ENCODE measurements at regions not wholly inside any gene's neighbourhood (a gene's known extent, or its start where the extent isn't known, plus 50 kb on each side); places are given as distances from the start of the nearest gene placed in this dataset.

DNA sequence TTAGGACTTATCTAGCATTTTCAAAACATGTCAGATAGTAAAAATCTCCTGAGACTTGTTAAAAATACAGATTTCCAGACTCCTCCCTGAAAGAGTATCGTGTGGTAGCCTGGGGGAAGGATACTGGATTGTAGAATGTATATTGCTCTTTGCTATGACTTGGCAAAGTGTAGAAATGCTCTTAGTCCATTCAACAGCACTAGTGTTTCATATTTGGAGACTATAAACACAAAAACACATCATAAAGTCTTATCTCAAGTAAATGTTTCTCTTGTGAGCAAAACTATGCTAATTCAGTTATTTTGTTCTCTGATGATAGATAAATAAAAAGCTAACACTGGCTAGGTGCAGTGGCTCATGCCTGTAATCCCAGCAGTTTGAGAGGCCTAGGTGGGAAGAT is 137.5 kb upstream of the PRPS1L1 start:
- ATAC-seq (no peak), DNase-seq (no peak)
- intact Hi-C loops (cut with DNase I), result no loop called here
- TF ChIP-seq POLR2A (IDR thresholded peaks at IDR 0.05), result no peak
- no peak for TF ChIP-seq CTCF (IDR thresholded peaks at IDR 0.05)
- Histone ChIP-seq H3K4me1 (no peaks in the 10 kb centered on the region), H3K27ac (no peak overlapping the region), H3K4me3 (no peak overlapping the region), H3K36me3 (no peaks in the 10 kb centered on the region), H3K27me3 (no peaks in the 10 kb centered on the region), H3K9me3 (no peaks in the 10 kb centered on the region)
- WGBS (ENCODE audit: insufficient coverage, low coverage, low lambda C conversion rate, missing lambda C conversion rate), result 33% methylated on average over 1 of the region's 1 CpG

GRCh38 chr7:18166002-18166401 is 138.4 kb upstream of the PRPS1L1 start:
- H3K4me1 ChIP-seq, result no peaks in the 10 kb centered on the region
- TF ChIP-seq CTCF (IDR thresholded peaks at IDR 0.05), result no peak
- TF ChIP-seq POLR2A (IDR thresholded peaks at IDR 0.05), result no peak
- 47% methylated on average over 3 of the region's 3 CpGs for WGBS (ENCODE audit: insufficient coverage, low coverage, low lambda C conversion rate, missing lambda C conversion rate)
- DNase-seq, result no peak
- intact Hi-C loops (cut with DNase I), result no loop called here
- no peak overlapping the region for H3K27ac ChIP-seq
- H3K9me3 ChIP-seq, result no peaks in the 10 kb centered on the region
- no peak for ATAC-seq
- H3K36me3 ChIP-seq, result no peaks in the 10 kb centered on the region
- H3K4me3 ChIP-seq, result no peak overlapping the region
- H3K27me3 ChIP-seq, result no peaks in the 10 kb centered on the region

DNA sequence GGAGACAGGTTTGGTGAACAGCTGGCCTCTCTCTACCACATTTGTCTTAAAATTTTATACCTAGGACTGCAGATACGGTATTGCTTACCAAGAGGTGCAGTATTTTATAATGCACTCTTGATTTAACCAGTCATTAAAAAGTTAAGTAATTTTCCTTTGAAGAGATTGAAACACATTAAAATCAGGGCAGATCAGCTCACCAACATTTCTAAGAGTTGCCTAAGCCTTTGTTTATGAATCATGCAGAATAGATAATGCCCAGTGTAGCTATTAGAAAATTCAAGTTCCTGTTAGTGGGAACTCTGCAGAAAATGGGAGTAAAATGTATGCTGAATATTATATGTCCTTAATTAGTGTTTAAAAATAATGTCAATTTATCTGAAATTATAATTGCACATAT is 140.2 kb upstream of the PRPS1L1 start:
- Histone ChIP-seq H3K9me3 (no peaks in the 10 kb centered on the region), H3K4me1 (no peaks in the 10 kb centered on the region), H3K36me3 (no peaks in the 10 kb centered on the region), H3K27me3 (no peaks in the 10 kb centered on the region), H3K27ac (no peak overlapping the region), H3K4me3 (no peak overlapping the region)
- ATAC-seq, result no peak
- no peak for DNase-seq
- TF ChIP-seq POLR2A (IDR thresholded peaks at IDR 0.05), result no peak
- no peak for TF ChIP-seq CTCF (IDR thresholded peaks at IDR 0.05)
- intact Hi-C loops (cut with DNase I), result no loop called here
- WGBS (ENCODE audit: insufficient coverage, low coverage, low lambda C conversion rate, missing lambda C conversion rate), result 75% methylated on average over 1 of the region's 1 CpG

DNA sequence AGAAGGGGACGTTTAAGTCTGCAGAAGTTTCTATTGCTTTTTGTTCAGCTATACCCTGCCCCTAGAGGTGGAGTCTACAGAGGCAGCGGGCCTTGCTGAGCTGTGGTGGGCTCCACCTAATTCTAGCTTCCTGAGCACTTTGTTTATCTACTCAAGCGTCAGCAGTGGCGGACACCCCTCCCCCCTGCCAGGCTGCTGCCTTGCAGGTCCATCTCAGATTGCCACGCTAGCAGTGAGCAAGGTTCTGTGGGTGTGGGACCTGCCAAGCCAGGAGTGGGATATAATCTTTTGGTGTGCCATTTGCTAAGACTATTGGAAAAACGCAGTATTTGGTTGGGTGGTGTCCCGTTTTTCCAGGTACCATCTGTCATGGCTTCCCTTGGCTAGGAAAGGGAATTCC is 147.3 kb upstream of the PRPS1L1 start:
- H3K36me3 ChIP-seq, result no peaks in the 10 kb centered on the region
- 80% methylated on average over 3 of the region's 7 CpGs for WGBS (ENCODE audit: insufficient coverage, low coverage, low lambda C conversion rate, missing lambda C conversion rate)
- no peak overlapping the region for H3K4me3 ChIP-seq
- TF ChIP-seq CTCF (IDR thresholded peaks at IDR 0.05) (no peak), POLR2A (IDR thresholded peaks at IDR 0.05) (no peak)
- DNase-seq (no peak), ATAC-seq (no peak)
- intact Hi-C loops (cut with DNase I), result no loop called here
- H3K4me1 ChIP-seq, result no peaks in the 10 kb centered on the region
- no peaks in the 10 kb centered on the region for H3K27me3 ChIP-seq
- H3K9me3 ChIP-seq, result no peaks in the 10 kb centered on the region
- H3K27ac ChIP-seq, result no peak overlapping the region

GRCh38 chr7:18175801-18176450 is 148.3 kb upstream of the PRPS1L1 start:
- TF ChIP-seq CTCF (IDR thresholded peaks at IDR 0.05) (no peak), POLR2A (IDR thresholded peaks at IDR 0.05) (no peak)
- no peak overlapping the region for H3K4me3 ChIP-seq
- H3K27me3 ChIP-seq, result no peaks in the 10 kb centered on the region
- ATAC-seq (peak in 2 of 4 donors; percentile 33 to 34), DNase-seq (no peak)
- no peak overlapping the region for H3K27ac ChIP-seq
- 36% methylated on average over 2 of the region's 2 CpGs for WGBS (ENCODE audit: insufficient coverage, low coverage, low lambda C conversion rate, missing lambda C conversion rate)
- H3K36me3 ChIP-seq, result no peaks in the 10 kb centered on the region
- intact Hi-C loops (cut with DNase I), result no loop called here
- no peaks in the 10 kb centered on the region for H3K9me3 ChIP-seq
- H3K4me1 ChIP-seq, result no peaks in the 10 kb centered on the region

All from right lobe of liver (tissue), 6 donors.